ENCODE measurements at regions not wholly inside any gene's neighbourhood (a gene's known extent, or its start where the extent isn't known, plus 50 kb on each side); places are given as distances from the start of the nearest gene placed in this dataset.

- DNase-seq (ENCODE audit: low spot score): no peak
Measured at GRCh38 chr11:127640561-127641451, 640.2 kb upstream of the KIRREL3 start.

- DNase-seq (ENCODE audit: low spot score): no peak
Measured at GRCh38 chr11:127639916-127640315, 639.3 kb upstream of the KIRREL3 start.

- no peak for DNase-seq (ENCODE audit: low spot score)
Measured at GRCh38 chr11:127632976-127633680, 632.6 kb upstream of the KIRREL3 start.

- no peak for DNase-seq (ENCODE audit: low spot score)
Measured at GRCh38 chr11:127632546-127632945, 632.0 kb upstream of the KIRREL3 start.

GRCh38 chr11:127631974-127632373 lies 631.4 kb upstream of the KIRREL3 start:
- no peak for DNase-seq (ENCODE audit: low spot score)

- DNase-seq (ENCODE audit: low spot score): no peak
Measured at GRCh38 chr11:127629200-127629599, 628.6 kb upstream of the KIRREL3 start.

- no peak for DNase-seq (ENCODE audit: low spot score)
Measured at GRCh38 chr11:127628458-127628785, 627.9 kb upstream of the KIRREL3 start.

- peak; percentile 19 for DNase-seq (ENCODE audit: low spot score)
Measured at GRCh38 chr11:127627629-127628457, 627.3 kb upstream of the KIRREL3 start.

GRCh38 chr11:127627204-127627603 lies 626.6 kb upstream of the KIRREL3 start:
- no peak for DNase-seq (ENCODE audit: low spot score)

- DNase-seq (ENCODE audit: low spot score): no peak
Measured at GRCh38 chr11:127625402-127625801, 624.8 kb upstream of the KIRREL3 start.

GRCh38 chr11:127624306-127624856 lies 623.8 kb upstream of the KIRREL3 start:
- DNase-seq (ENCODE audit: low spot score): no peak

- DNase-seq (ENCODE audit: low spot score): no peak
Measured at GRCh38 chr11:127622686-127623085, 622.1 kb upstream of the KIRREL3 start.

GRCh38 chr11:127620671-127621070 lies 620.1 kb upstream of the KIRREL3 start:
- no peak for DNase-seq (ENCODE audit: low spot score)

- no peak for DNase-seq (ENCODE audit: low spot score)
Measured at GRCh38 chr11:127619946-127620345, 619.4 kb upstream of the KIRREL3 start.

- no peak for DNase-seq (ENCODE audit: low spot score)
Measured at GRCh38 chr11:127618721-127619120, 618.2 kb upstream of the KIRREL3 start.

GRCh38 chr11:127616158-127616557 lies 615.6 kb upstream of the KIRREL3 start:
- DNase-seq (ENCODE audit: low spot score): no peak

GRCh38 chr11:127612607-127613006 lies 612.0 kb upstream of the KIRREL3 start:
- DNase-seq (ENCODE audit: low spot score): no peak

GRCh38 chr11:127609025-127609773 lies 608.6 kb upstream of the KIRREL3 start:
- DNase-seq (ENCODE audit: low spot score): no peak

GRCh38 chr11:127607487-127608085 lies 607.0 kb upstream of the KIRREL3 start:
- no peak for DNase-seq (ENCODE audit: low spot score)

GRCh38 chr11:127601578-127601977 lies 601.0 kb upstream of the KIRREL3 start:
- DNase-seq (ENCODE audit: low spot score): no peak

GRCh38 chr11:127600674-127601073 lies 600.1 kb upstream of the KIRREL3 start:
- no peak for DNase-seq (ENCODE audit: low spot score)

All from LoVo (cell line).